Tibial nerve (tissue), 4 donors: ENCODE measurements at regions not wholly inside any gene's neighbourhood (a gene's known extent, or its start where the extent isn't known, plus 50 kb on each side); places are given as distances from the start of the nearest gene placed in this dataset.

ENCODE experiments used
- DNase-seq, 2 donors: peaks; one replicate each; pipeline ENCODE4 v3.0.0-alpha.2; 2019; ENCODE audit warnings: low spot score in 2 of 2
- H3K27ac ChIP-seq, 4 donors: fragments of 200-600 bp; sonication (generic) in 3 of 4; one replicate each; pipeline ENCODE4 v1.5.1; 2017 to 2019; ENCODE audit warnings: mild to moderate bottlenecking in 1 of 4
- H3K27me3 ChIP-seq, 2 donors: fragments of 200-600 bp; sonication (generic) in 1 of 2; one replicate each; pipeline versions ENCODE4 v1.5.1 to v1.6.0; 2017 to 2019
- H3K36me3 ChIP-seq, 3 donors: fragments of 200-600 bp; sonication (generic); one replicate each; pipeline ENCODE4 v1.5.1; 2018 to 2019
- H3K4me1 ChIP-seq, 4 donors: fragments of 200-600 bp; sonication (generic) in 3 of 4; one replicate each; pipeline ENCODE4 v1.5.1; 2017 to 2019
- H3K4me3 ChIP-seq, 4 donors: fragments of 200-600 bp; sonication (generic) in 3 of 4; one replicate each; pipeline ENCODE4 v1.5.1; 2017 to 2019; ENCODE audit warnings: mild to moderate bottlenecking in 1 of 4, moderate library complexity in 1 of 4
- H3K9me3 ChIP-seq, 4 donors: fragments of 200-600 bp; sonication (generic) in 3 of 4; one replicate each; pipeline ENCODE4 v1.5.1; 2017 to 2019
- CTCF ChIP-seq, 5 experiments: fragments of 200-600 bp in 3 of 5; fragments of 450-650 bp in 2 of 5; sonication (generic) in 3 of 5; IDR thresholded peaks; one replicate each; pipeline ENCODE4 v1.5.1; 2016 to 2019; ENCODE audit warnings: antibody characterized with exemption in 5 of 5, mild to moderate bottlenecking in 3 of 5, moderate library complexity in 2 of 5
- EP300 ChIP-seq, 2 donors: sonication (generic); formaldehyde crosslinking; IDR thresholded peaks; one replicate each; pipeline ENCODE4 v1.6.1; 2017; ENCODE audit warnings: antibody characterized with exemption in 2 of 2, mild to moderate bottlenecking in 1 of 2
- POLR2A ChIP-seq, 2 donors: fragments of 450-650 bp; IDR thresholded peaks; one replicate each; pipeline ENCODE4 v1.6.1; 2017; ENCODE audit warnings: antibody characterized with exemption in 2 of 2, mild to moderate bottlenecking in 2 of 2, moderate library complexity in 2 of 2
- WGBS, 2 donors: methylation state at CpG; one replicate each; pipeline ENCODE4 v1.1.5; 2018; 5-methylcytosine and 5-hydroxymethylcytosine counted together

- peaks cover 0 to 6% (median 0%) of the 10 kb centered on the region in 4 donors for H3K4me1 ChIP-seq
- H3K9me3 ChIP-seq, result no peaks in the 10 kb centered on the region
- DNase-seq, result no peak
- no peaks in the 10 kb centered on the region for H3K36me3 ChIP-seq
- TF ChIP-seq EP300 (IDR thresholded peaks at IDR 0.05) (no peak), CTCF (IDR thresholded peaks at IDR 0.05) (no peak), POLR2A (IDR thresholded peaks at IDR 0.05) (no peak)
- 81 to 82% methylated on average over 2 of the region's 2 CpGs for WGBS, 2 donors
- no peak overlapping the region for H3K4me3 ChIP-seq
- H3K27ac ChIP-seq, result no peak overlapping the region
- no peaks in the 10 kb centered on the region for H3K27me3 ChIP-seq
These were observed 53.9 kb upstream of the HMHB1 start for GRCh38 chr5:143758015-143758414.

GRCh38 chr5:143757116-143757515, 54.8 kb upstream of the HMHB1 start:
- H3K9me3 ChIP-seq, result no peaks in the 10 kb centered on the region
- TF ChIP-seq EP300 (IDR thresholded peaks at IDR 0.05) (no peak), CTCF (IDR thresholded peaks at IDR 0.05) (no peak)
- WGBS, 2 donors, result 91 to 92% methylated on average over 2 of the region's 2 CpGs
- no peak overlapping the region for H3K27ac ChIP-seq
- no peak overlapping the region for H3K4me3 ChIP-seq
- no peaks in the 10 kb centered on the region for H3K36me3 ChIP-seq
- H3K27me3 ChIP-seq, result no peaks in the 10 kb centered on the region
- DNase-seq, result no peak
- H3K4me1 ChIP-seq, result peaks cover 0 to 6% (median 0%) of the 10 kb centered on the region in 4 donors

GRCh38 chr5:143755966-143756365, 56.0 kb upstream of the HMHB1 start:
- Histone ChIP-seq H3K4me3 (no peak overlapping the region), H3K36me3 (no peaks in the 10 kb centered on the region), H3K27ac (no peak overlapping the region), H3K9me3 (no peaks in the 10 kb centered on the region), H3K4me1 (peaks cover 0 to 6% (median 0%) of the 10 kb centered on the region in 4 donors), H3K27me3 (no peaks in the 10 kb centered on the region)
- no peak for TF ChIP-seq CTCF (IDR thresholded peaks at IDR 0.05)
- TF ChIP-seq POLR2A (IDR thresholded peaks at IDR 0.05), result no peak
- TF ChIP-seq EP300 (IDR thresholded peaks at IDR 0.05), result no peak
- no peak for DNase-seq
- WGBS, 2 donors, result 23 to 35% methylated on average over 1 of the region's 1 CpG

- 94 to 98% methylated on average over 8 to 9 of the region's 9 CpGs for WGBS, 2 donors
- Histone ChIP-seq H3K4me3 (no peak overlapping the region), H3K36me3 (no peaks in the 10 kb centered on the region), H3K4me1 (no peaks in the 10 kb centered on the region), H3K27me3 (no peaks in the 10 kb centered on the region), H3K27ac (no peak overlapping the region), H3K9me3 (no peaks in the 10 kb centered on the region)
- DNase-seq, result no peak
- TF ChIP-seq POLR2A (IDR thresholded peaks at IDR 0.05), result no peak
- TF ChIP-seq CTCF (IDR thresholded peaks at IDR 0.05), result no peak
- TF ChIP-seq EP300 (IDR thresholded peaks at IDR 0.05), result no peak
These were observed 59.7 kb upstream of the HMHB1 start for GRCh38 chr5:143752165-143752850.

- Histone ChIP-seq H3K36me3 (no peaks in the 10 kb centered on the region), H3K4me3 (no peak overlapping the region), H3K27me3 (no peaks in the 10 kb centered on the region), H3K4me1 (no peaks in the 10 kb centered on the region), H3K9me3 (no peaks in the 10 kb centered on the region), H3K27ac (no peak overlapping the region)
- WGBS, 2 donors, result 82 to 86% methylated on average over 4 of the region's 4 CpGs
- TF ChIP-seq POLR2A (IDR thresholded peaks at IDR 0.05) (no peak), EP300 (IDR thresholded peaks at IDR 0.05) (no peak), CTCF (IDR thresholded peaks at IDR 0.05) (no peak)
- DNase-seq, result no peak
These were observed 60.6 kb upstream of the HMHB1 start for GRCh38 chr5:143751342-143751741.
